Lower leg skin (tissue), 3 donors: ENCODE measurements at regions not wholly inside any gene's neighbourhood (a gene's known extent, or its start where the extent isn't known, plus 50 kb on each side); places are given as distances from the start of the nearest gene placed in this dataset.

Experiments used
- POLR2A ChIP-seq, 2 donors: fragments of 450-650 bp; IDR thresholded peaks; one replicate each; pipeline ENCODE4 v1.6.1; 2016 to 2017; ENCODE audit warnings: antibody characterized with exemption in 2 of 2, mild to moderate bottlenecking in 1 of 2, moderate library complexity in 1 of 2
- TF ChIP-seq, protein P1 (sequence below), 3 donors: fragments of 450-650 bp; IDR thresholded peaks; one replicate each; pipeline ENCODE4 v1.5.1; 2016; ENCODE audit warnings: antibody characterized with exemption in 3 of 3, mild to moderate bottlenecking in 3 of 3, moderate library complexity in 2 of 3

DNA sequence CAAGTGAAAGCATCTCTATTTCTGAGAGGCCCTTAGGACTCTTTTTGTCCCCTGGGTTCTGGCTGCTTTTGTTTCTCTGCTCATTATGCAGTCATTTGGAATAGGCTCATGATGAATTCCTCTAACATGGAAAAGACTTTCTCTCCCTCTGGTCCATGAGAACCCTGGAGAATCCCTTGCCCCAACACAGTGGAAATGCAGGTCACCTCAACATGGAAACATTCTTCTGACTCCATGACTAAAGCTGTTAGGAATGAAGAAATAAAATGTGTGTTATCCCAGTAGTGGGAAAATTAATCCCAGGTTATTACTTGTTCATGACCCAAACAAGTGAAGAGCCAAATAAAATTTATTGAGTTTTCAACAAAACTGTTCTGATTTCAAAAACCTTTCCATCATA lies 458.6 kb downstream of the EPM2A start:
- TF ChIP-seq POLR2A (IDR thresholded peaks at IDR 0.05): no peak
- TF ChIP-seq, protein P1, sequence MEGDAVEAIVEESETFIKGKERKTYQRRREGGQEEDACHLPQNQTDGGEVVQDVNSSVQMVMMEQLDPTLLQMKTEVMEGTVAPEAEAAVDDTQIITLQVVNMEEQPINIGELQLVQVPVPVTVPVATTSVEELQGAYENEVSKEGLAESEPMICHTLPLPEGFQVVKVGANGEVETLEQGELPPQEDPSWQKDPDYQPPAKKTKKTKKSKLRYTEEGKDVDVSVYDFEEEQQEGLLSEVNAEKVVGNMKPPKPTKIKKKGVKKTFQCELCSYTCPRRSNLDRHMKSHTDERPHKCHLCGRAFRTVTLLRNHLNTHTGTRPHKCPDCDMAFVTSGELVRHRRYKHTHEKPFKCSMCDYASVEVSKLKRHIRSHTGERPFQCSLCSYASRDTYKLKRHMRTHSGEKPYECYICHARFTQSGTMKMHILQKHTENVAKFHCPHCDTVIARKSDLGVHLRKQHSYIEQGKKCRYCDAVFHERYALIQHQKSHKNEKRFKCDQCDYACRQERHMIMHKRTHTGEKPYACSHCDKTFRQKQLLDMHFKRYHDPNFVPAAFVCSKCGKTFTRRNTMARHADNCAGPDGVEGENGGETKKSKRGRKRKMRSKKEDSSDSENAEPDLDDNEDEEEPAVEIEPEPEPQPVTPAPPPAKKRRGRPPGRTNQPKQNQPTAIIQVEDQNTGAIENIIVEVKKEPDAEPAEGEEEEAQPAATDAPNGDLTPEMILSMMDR (IDR thresholded peaks at IDR 0.05): no peak
